HEK293 (cell line): ENCODE measurements at regions not wholly inside any gene's neighbourhood (a gene's known extent, or its start where the extent isn't known, plus 50 kb on each side); places are given as distances from the start of the nearest gene placed in this dataset.

Experiments
- CTCF ChIP-seq: fragments of 450-650 bp; formaldehyde crosslinking; IDR thresholded peaks from 2 replicates; pipeline ENCODE4 v1.5.1; 2016; ENCODE audit warnings: missing biosample characterization, missing genetic modification characterization
- HOXD13 ChIP-seq: sonication (generic); formaldehyde crosslinking; IDR thresholded peaks from 2 replicates; pipeline ENCODE4 v1.8.0; 2022; ENCODE audit warnings: missing genetic modification reagents, borderline replicate concordance
- YY1 ChIP-seq: fragments of 450-650 bp; formaldehyde crosslinking; IDR thresholded peaks from 2 replicates; pipeline ENCODE4 v1.5.1; 2018; ENCODE audit warnings: missing biosample characterization, missing genetic modification characterization
- ZBTB1 ChIP-seq: fragments of 450-650 bp; formaldehyde crosslinking; IDR thresholded peaks from 2 replicates; pipeline ENCODE4 v1.5.1; 2016; ENCODE audit warnings: missing biosample characterization, missing genetic modification characterization
- ZBTB44 ChIP-seq: fragments of 450-650 bp; IDR thresholded peaks from 2 replicates; pipeline ENCODE4 v1.5.1; 2018; ENCODE audit warnings: missing biosample characterization, mild to moderate bottlenecking, missing genetic modification characterization
- ZNF18 ChIP-seq: fragments of 450-650 bp; formaldehyde crosslinking; IDR thresholded peaks from 2 replicates; pipeline ENCODE4 v1.5.1; 2016; ENCODE audit warnings: missing biosample characterization, missing genetic modification characterization
- ZNF24 ChIP-seq: fragments of 450-650 bp; formaldehyde crosslinking; IDR thresholded peaks from 2 replicates; pipeline ENCODE4 v1.5.1; 2016; ENCODE audit warnings: missing biosample characterization, missing genetic modification characterization
- TF ChIP-seq, protein P1 (sequence below): fragments of 450-650 bp; formaldehyde crosslinking; IDR thresholded peaks from 2 replicates; pipeline ENCODE4 v1.5.1; 2016; ENCODE audit warnings: missing biosample characterization, missing genetic modification characterization

- TF ChIP-seq YY1 (tag by site-specific recombination) (no peak), CTCF (no peak), ZNF24 (no peak), ZBTB1 (no peak), ZNF18 (tag by site-specific recombination) (no peak), HOXD13 (CRISPR knock-in tag) (no peak), ZBTB44 (no peak)
- TF ChIP-seq, protein P1, sequence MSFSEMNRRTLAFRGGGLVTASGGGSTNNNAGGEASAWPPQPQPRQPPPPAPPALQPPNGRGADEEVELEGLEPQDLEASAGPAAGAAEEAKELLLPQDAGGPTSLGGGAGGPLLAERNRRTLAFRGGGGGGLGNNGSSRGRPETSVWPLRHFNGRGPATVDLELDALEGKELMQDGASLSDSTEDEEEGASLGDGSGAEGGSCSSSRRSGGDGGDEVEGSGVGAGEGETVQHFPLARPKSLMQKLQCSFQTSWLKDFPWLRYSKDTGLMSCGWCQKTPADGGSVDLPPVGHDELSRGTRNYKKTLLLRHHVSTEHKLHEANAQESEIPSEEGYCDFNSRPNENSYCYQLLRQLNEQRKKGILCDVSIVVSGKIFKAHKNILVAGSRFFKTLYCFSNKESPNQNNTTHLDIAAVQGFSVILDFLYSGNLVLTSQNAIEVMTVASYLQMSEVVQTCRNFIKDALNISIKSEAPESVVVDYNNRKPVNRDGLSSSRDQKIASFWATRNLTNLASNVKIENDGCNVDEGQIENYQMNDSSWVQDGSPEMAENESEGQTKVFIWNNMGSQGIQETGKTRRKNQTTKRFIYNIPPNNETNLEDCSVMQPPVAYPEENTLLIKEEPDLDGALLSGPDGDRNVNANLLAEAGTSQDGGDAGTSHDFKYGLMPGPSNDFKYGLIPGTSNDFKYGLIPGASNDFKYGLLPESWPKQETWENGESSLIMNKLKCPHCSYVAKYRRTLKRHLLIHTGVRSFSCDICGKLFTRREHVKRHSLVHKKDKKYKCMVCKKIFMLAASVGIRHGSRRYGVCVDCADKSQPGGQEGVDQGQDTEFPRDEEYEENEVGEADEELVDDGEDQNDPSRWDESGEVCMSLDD (tag by site-specific recombination): no peak
Measured at GRCh38 chr10:56470701-56471100, 109.6 kb upstream of the ZWINT start.
